ENCODE measurements at regions not wholly inside any gene's neighbourhood (a gene's known extent, or its start where the extent isn't known, plus 50 kb on each side); places are given as distances from the start of the nearest gene placed in this dataset.

- no peak for TF ChIP-seq CTCF (IDR thresholded peaks at IDR 0.05)
- no peak for TF ChIP-seq POLR2A (IDR thresholded peaks at IDR 0.05)
These were observed 52.9 kb upstream of the SIRPG start for GRCh38 chr20:1710484-1710883.
